ENCODE measurements at regions not wholly inside any gene's neighbourhood (a gene's known extent, or its start where the extent isn't known, plus 50 kb on each side); places are given as distances from the start of the nearest gene placed in this dataset.
"Not testable (repeated sequence)": the region's sequence is repeated elsewhere in the genome, so short reads cannot be mapped to it uniquely, and the experiment has no call there.

DNA sequence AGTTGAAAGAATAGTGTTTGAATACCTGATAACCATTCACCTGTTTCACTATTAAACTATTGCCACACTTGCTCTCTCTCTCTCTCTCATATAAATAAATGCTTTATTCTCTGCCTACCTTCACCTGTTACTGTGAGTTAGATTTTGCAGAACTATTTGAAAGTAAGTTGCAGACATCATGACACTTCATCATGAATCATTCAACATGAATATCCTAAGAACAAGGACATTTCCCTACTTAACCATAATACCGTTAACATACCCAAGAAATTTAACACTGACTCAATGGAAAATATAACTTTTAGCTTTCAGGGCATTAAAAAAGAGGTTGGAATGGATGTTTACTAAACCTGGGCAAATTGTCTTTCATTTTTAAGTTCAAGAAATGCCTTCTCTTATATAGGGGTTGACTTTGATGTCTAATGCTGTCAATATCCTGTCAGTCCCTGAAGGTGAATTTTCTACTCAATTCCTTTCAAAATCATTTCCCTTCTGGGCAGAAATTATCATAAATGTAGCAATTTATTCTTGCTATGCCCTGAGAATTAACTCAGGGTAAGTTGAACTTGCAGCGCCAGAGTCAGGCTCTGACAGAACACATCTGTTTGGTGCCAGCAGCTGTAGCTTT is 582.6 kb upstream of the TLE4 start:
- no peak for DNase-seq

DNA sequence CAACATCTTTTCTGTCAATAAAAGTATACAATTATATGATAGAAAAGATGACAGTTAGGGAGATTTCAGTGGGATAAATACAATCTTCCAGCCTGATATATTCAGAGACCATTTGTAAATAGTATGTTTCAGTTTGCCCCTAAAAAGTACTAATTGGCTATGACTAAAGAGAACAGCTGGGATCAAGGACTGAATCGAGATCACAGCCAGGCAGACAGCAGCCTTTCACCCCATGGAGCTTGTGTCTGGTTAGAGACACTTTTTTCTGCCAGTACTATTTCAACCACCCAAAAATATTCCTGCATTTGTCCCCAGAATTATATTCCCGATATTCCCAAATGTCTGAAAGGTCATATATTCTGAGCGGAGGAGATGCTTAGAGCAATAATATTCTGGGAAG is 577.3 kb upstream of the TLE4 start:
- DNase-seq, result no peak

DNA sequence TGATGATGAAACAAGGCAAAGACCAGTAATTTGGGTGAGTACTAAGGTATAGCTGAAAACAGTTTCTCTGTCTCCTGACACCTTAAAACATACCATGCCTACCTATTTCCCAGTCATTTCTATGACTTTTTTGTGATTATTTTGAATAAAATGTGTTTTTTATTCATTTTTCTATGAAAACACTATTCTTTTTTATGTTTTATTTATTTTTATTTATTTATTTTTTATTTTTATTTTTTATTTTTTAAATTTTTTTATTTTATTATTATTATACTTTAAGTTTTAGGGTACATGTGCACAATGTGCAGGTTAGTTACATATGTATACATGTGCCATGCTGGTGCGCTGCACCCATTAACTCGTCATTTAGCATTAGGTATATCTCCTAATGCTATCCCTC is 576.8 kb upstream of the TLE4 start:
- DNase-seq, result not testable (repeated sequence)

DNA sequence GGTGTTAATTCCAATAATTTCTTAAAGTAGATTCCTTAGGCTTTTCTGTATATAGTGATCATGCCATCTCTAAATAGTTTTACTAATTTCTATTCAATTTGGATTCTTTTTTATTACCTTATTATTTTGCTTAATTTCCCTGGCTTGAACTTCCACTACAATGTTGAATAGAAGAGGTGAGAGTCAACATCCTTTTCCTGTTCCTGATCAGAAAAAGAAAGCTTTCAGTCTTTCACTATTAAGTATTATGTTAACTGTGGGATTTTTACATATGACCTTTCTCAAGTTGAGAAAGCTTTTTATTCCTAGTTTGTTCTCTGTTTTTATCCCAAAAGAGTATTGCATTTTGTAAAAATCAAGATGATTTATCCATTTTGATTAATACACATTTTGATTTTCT is 574.5 kb upstream of the TLE4 start:
- no peak for DNase-seq

DNA sequence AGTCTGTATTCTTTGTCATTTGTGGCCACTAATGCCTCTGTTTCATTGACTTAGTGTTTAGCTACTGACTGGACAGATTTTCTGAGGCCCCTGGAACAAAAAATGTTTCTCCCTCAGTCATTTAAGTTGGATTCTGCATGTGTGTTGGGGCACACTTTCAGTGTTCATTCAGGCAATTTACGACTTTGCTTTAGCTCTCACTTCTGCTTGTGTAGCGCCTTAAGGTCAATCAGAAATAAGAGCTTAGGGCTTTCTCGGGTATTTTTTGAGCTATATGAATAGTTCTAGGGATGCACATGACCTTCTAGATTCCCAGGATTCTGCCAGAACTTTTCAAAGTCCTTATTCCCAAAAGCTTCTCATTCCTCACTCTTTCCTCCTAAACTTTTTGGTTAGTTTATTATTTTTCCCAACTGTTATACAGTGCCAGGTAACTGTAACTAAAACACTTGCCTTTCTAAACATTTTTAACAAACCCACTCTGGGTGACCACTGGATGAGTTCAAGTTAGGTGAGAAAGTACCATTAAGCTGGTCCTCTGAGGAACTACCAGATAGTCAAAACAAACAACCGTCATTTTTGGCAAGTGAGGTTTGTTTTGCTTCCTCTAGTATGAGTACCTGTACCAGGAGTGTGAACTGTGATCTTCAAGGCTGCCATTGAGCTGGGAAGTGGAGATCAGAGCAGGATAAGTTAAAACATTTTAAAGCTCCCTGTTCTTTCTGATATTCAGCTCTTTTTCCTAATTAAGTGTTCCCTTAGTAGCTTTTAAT is 571.3 kb upstream of the TLE4 start:
- DNase-seq, result no peak

DNA sequence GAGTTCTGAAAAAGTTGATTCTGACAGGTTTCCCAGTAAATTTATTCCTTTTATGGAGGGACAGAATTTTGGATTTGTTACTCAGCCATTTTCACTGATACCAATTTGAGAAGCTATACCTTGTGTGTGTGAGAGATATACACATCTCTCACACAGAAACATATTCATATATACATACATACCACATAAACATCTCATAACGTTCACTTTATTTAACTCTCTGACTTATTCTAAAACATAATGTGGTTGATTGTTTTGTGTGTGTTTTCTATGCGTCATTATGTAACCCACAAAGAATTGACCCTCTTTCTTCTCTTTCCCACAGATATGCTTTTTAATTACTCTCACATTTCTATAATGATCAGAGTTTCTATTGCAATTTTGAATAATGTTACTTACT is 570.8 kb upstream of the TLE4 start:
- no peak for DNase-seq

DNA sequence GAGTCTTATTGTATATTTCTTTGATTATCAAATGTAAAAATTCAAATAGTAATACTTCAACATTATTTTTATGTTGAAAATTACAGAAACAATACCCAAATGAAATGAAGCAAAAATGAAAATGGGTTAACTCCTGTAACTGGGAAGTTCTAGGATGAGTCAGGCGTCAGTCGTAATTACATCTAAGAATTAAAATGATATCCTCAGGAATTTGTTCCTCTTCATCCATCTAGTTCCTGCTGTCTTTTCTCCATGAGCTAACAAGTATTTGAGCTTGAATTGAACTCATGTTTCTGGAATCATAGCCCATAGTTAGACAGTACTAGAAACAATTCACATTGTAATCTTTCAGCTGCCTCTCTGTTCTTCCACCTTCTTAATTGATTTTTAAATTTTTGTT is 568.3 kb upstream of the TLE4 start:
- DNase-seq, result no peak

DNA sequence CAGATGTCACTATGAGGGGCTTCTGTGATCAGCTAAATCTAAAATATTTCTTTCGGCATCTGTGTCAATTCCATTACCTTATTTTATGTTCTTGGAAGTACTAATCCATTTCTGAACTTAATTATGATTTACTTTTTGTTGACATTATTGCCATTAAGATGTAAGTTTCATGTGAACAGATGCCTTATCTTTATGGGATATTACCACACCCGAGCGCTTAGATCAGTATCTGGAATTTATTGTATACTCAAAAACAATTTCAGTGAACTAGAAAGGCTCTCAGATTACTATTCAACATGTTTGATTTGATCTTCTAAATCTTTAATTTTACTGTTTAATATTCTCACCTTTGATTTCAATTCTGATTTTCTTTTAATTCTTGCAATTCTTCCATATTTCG is 567.7 kb upstream of the TLE4 start:
- no peak for DNase-seq

DNA sequence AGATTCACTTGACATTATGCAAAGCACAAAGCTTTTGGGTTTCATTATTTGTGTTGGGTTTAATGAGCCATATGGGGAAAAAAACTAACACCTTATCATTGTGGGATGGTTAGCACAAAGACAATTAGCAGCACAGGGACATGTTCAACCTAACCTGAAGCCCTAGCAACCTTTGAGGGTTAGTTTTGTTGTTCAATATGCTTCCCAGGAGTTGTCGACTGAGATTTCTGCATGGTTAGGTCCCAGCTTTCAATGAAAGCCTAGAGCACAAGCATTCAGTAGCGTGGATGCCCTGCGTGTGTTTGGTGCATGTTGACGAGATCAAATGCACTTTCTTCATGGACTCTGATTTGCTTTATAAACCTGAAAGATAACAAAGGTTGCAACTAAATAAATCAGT is 565.2 kb upstream of the TLE4 start:
- no peak for DNase-seq

DNA sequence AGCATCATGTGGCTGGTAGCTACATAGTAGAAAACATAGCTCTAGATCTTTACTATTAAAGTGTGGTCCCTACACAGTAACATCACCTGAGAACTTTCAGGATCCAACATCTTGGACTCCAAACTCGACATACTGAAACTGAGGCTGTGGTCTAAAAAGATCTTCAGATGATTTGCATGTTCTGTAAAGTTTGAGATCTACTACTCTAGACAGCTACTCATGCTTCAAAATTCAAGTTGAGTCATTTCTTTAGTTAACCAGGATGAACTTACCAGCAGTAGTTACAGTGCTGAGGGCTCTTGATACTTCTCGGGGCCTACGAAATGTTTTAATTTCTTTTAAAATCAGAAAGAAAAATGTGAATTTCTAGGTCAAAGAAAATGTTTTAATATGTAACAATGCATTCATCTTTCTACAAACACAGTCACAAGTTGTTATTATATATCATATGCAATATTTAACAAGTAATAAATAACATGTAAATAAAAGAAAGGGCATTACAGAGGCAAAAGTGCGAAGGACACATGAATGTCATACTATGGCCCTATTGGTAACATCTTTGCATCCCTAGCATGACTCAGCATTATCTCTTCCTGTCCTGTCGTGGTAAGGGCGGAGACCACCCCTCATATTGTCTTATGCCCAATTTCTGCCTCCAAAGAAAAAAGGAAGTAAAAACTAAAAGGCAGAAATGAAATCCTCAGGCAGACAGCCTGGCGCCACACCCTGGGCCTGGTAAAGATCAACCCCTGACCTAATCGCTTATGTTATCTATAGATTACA is 563.9 kb upstream of the TLE4 start:
- no peak for DNase-seq

DNA sequence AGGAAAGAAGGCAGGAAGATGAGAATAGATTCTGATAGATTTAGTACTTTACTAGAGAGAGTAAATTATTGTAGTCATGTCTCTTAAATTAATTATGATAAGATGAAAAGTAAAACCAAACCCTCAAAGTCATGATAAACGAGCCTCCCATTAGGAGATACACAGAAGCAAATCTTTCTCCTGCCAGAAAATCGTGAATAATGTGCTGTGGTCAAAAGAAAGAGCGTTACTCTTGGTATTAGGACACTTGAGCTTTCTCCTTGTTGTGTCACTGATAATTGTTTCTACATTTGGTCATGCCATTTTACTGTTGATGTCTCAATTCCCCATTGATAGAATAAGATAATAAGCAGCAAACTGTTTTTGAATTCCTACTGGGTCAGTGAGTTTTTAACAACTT is 562.8 kb upstream of the TLE4 start:
- no peak for DNase-seq

DNA sequence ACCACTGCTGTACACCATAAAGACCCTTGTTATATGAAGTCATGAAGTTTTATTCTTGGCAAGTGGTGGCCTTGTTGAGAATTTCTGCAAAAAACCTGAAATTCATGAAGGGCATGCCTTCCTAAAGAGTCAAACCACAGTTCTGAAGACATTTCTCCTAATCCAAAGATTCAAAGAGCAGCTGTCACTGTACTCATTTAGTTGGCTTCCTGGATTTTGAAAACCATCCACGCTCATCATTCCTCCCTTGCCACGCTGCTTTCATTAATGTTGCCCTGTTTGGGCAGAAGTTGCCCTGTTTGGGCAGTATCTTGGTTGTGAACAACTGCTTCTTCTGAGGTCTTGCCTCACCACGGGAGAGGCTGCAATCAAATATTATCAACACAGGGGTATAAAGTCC is 560.3 kb upstream of the TLE4 start:
- DNase-seq, result no peak

DNA sequence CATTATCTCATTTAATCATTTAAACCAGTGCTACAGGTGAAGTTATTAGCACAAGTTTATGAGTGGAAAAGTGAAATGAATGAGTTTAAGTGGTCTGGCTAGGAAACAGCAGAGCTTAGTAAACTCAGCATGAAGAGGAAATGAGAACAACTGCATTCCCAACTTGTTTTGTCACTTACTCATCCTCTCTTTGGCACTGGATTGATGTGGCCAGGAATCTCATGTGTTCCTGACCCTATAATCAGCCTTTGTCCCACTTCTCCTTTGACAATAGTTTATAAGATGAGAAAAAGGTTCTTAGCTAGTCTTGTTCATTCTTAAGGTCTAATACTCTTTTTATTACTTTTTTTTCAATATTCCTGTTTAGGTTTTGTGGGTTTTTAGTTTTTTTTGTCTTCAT is 559.2 kb upstream of the TLE4 start:
- no peak for DNase-seq

DNA sequence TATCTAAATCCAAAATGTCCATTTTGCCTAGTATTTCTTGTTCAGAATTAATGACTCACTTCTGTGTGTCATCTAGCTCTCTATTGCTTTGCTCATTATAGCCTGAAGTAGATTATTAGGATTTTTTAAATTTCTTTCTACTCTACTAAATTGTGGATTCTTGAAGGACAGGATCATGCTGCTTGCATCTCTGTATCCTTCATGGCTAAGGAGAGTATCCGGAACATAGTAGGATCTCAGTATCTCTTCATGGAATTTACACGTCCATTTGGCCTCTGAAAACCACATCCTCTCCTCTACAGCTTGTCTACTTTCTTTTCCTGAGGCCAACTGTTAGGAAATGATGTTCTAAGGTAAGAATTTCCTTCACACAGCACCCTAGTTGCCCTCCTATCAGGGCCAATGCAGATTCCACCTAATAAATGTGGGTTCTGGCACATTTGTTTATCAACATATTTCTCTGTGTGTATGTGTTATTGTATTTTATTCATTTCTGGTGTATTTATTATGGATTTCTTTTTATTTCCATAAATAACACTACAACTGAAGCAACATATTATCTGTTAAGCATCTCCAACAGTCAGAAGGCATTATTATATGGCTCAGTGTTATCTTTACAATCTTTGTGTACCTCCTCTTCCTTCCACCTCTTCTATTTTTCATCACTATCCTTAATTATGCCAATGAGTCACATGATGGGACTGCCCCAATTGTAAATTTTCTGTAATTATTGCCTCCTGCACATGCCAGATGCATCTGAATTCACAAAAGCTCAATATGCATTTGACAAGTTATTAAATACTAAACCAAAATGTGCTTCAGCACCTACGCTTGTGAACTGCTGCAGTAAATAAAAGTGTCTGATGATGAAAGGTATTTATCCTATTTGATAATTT is 557.8 kb upstream of the TLE4 start:
- DNase-seq, result no peak

DNA sequence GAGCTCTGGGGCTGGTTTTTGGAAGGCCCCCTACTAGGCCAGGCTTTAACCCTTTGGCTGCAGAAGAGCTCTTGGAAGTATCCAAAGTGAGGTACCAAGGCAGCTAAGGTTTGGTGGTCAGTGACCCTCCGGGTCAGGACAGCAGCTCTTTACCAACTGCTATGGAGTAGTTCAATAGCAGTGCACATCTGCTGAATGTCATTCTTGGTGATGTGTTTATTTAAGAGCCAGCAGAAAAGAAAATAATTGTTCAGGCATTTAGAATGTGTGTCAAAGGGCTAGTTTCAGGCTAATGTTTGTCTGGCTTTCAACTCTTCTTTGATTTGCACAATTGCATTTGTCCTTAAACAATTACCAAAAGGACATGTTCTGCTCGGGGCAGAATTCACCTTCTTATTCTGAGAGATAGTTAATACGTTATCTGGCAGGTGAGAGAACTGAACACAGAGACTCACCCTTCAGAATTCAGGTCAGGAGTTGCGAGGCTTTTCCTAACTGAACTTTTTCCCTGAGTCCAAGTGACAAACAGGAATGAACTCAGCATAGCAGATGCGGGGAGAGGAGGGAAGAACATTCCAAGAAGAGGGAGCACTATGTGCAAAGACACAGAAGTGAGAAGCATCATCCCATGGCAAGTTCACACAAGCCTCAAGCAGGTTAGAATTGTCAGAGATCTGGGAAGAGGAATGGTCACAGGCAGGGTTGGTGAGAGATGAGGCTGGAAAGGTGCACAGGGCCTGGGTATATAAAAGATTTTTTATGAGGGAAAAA is 556.7 kb upstream of the TLE4 start:
- peak; percentile 68 for DNase-seq

DNA sequence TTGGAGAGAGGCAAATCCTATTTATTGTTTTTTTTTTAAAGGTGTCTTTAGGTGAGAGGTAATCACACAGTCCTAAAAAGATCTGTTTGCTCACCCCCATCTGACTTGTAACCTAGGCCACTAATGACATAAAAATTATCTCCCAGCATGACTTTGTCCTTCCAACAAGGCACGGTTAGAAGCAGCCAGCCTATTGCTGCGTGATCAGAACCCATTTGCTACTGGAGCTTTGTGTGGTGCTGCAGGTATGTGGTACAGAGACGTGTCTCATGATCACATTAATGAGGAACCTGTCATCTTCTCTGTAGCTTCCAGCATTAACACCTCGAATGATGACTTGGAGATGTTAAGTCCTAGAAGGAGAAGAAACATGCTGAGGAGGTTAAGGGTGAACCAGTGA is 555.8 kb upstream of the TLE4 start:
- DNase-seq, result peak; percentile 93

DNA sequence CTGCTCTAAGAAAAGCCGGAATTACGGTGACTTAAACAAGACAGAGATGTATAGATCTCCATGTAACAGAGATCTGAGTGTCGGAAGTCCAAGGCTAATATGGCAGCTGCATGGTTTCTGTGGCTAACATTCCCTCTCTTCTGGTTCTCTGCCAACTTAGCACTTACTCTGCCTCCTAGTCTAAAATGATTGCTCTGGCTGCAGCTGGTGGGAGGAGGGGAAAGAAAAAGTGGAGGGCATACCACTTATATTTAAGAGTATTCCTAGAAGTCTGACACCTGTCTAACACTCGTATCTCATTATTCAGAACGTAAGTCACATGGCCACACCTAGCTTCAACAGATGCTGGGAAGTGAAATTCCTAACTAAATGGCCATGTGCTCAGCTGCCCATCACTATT is 551.5 kb upstream of the TLE4 start:
- peak; percentile 88 for DNase-seq

DNA sequence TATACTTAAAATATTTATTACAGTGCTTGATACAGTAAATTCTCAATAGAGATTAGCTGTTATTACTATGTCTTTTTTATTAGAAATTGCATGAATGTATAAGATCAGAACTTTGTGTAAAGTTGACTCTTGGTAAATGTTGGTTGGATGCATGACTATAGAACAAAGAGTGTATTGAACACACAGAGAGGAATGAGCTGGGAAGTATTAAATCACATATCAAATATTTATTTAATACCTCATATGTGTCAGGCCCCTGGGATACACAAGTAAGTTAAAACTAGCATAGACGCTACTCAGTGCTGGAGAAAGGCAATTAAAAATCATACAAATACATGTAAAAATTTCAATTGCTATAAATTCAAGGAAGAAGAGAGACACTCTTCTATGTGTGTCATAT is 550.7 kb upstream of the TLE4 start:
- DNase-seq, result no peak

DNA sequence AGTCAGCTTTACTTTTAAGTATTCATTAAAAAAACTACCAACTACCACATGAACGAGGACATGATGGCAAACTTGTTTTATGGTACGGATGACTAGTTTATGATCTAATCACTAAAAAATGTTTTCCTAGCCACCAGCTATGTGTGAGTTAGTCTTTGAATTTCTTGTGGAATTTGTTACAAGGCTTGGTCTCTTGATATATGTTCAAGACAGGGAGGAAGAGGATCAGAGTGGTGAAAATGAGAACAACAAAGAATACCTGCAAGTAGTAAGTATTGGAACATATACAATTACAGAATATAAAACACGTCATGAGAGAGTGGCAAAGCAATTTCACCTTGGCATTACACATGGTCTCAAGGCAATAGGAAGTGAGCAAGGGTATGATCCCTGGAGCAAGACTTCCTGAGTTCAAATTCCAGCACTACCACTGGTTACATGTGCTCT is 548.6 kb upstream of the TLE4 start:
- DNase-seq, result no peak

DNA sequence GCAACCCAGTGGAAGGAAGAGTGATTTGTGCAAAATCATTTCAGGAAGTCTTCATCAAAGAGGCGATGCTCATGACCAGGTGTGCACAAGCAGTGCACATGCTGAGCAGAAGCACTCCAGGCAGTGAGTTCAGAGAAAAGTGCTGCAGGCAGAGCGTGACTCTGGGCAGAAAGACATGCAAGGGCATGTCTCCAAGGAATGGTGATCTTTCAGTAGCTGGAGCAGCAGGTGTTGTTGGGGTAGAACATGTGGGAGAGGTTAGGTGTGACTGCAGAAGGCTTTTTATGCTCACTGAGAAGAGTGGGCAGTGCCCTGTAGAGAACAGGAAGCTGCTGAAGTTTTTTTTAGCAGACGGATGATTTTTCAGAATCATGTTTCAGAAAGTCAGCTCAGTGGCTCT is 545.4 kb upstream of the TLE4 start:
- peak; percentile 88 for DNase-seq

DNA sequence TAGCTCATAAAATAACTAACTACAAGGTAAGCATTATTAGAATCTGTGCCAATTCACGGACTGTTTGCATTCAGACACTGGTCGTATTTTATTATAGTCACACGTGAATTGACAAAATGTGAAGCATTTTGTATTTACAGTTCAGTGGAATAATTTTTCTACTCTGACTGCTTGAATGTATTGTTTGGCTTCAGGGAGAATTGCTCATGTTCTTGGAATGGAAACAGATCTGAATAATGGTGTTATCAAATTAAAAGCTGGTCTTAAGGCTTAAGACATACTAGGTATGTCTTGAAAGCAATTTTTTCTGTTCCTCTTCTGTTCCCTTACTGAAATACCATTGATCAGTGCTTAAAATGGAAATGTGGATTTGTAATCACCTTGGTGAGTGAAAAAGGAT is 543.7 kb upstream of the TLE4 start:
- DNase-seq, result no peak

DNA sequence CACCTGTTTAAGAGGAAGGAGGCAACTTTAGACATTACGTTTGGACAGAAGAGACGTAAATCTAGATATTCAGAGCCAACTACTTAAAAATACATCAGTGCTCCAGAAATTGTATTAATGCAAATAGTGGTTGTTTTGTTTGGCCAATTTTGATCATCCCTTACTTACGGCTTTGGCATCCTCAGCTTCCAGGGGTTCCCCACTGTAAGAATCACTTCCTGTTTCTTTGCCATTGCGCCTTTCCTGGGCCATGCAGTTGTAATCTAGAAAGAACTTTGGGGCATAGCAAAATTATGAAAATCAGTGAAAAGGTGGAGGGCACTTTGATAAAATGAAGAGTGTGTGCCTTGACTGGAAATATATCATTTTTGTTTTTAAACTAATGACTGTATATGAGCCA is 537.2 kb upstream of the TLE4 start:
- DNase-seq, result no peak
